NCI-H524 treated with DMSO at 0.1 percent for 48 hours (cell line): ENCODE measurements at regions not wholly inside any gene's neighbourhood (a gene's known extent, or its start where the extent isn't known, plus 50 kb on each side); places are given as distances from the start of the nearest gene placed in this dataset.

ENCODE experiments used
- DNase-seq: peaks from one replicate; lab custom pipeline; 2025; lab: John Stamatoyannopoulos, UW

- no peak for DNase-seq
These were observed 77.6 kb upstream of the TMEM260 start for GRCh38 chr14:56501909-56502530.

GRCh38 chr14:56505361-56505760, 74.2 kb upstream of the TMEM260 start:
- DNase-seq = no peak

GRCh38 chr14:56512521-56512920, 67.1 kb upstream of the TMEM260 start:
- DNase-seq = no peak

- no peak for DNase-seq
These were observed 64.8 kb upstream of the TMEM260 start for GRCh38 chr14:56514663-56515371.

- DNase-seq = no peak
These were observed 63.9 kb upstream of the TMEM260 start for GRCh38 chr14:56515739-56516138.

GRCh38 chr14:56522403-56522802, 57.2 kb upstream of the TMEM260 start:
- no peak for DNase-seq

GRCh38 chr14:56524971-56525677, 54.5 kb upstream of the TMEM260 start:
- DNase-seq = no peak

- no peak for DNase-seq
These were observed 50.7 kb upstream of the TMEM260 start for GRCh38 chr14:56528927-56529326.
